Osteoblast (primary cell): ENCODE measurements at regions not wholly inside any gene's neighbourhood (a gene's known extent, or its start where the extent isn't known, plus 50 kb on each side); places are given as distances from the start of the nearest gene placed in this dataset.
"Not testable (repeated sequence)": the region's sequence is repeated elsewhere in the genome, so short reads cannot be mapped to it uniquely, and the experiment has no call there.

Source experiments
- DNase-seq: peaks from one replicate; pipeline ENCODE4 v3.0.0; 2011; ENCODE audit warnings: low spot score, mixed read lengths; ENCODE audit not compliant: insufficient read length; ENCODE audit errors: missing footprints
- H2AFZ ChIP-seq: 2 replicates; pipeline ENCODE4 v1.6.0; 2011; ENCODE audit warnings: mild to moderate bottlenecking, low read length
- H3K27ac ChIP-seq: 2 replicates; pipeline ENCODE4 v1.5.1; 2011; ENCODE audit warnings: mild to moderate bottlenecking, low read depth, low read length, moderate library complexity
- H3K27me3 ChIP-seq: 2 replicates; pipeline ENCODE4 v1.6.0; 2012; ENCODE audit warnings: mild to moderate bottlenecking, control low read depth, inconsistent platforms, low read length, moderate library complexity; ENCODE audit not compliant: insufficient read depth
- H3K36me3 ChIP-seq: 2 replicates; pipeline ENCODE4 v1.5.1; 2011; ENCODE audit warnings: mild to moderate bottlenecking, low read length, control low read depth, moderate library complexity; ENCODE audit not compliant: insufficient read depth
- H3K4me1 ChIP-seq: 2 replicates; pipeline ENCODE4 v1.5.1; 2011; ENCODE audit warnings: mild to moderate bottlenecking, low read length, control low read depth, moderate library complexity; ENCODE audit not compliant: insufficient read depth
- H3K4me2 ChIP-seq: 2 replicates; pipeline ENCODE4 v1.6.0; 2011; ENCODE audit warnings: mild to moderate bottlenecking, low read length; ENCODE audit not compliant: insufficient read depth
- H3K4me3 ChIP-seq: fragments of 200-600 bp; sonication (generic); 3 replicates; pipeline ENCODE4 v1.5.1; 2012; ENCODE audit warnings: mild to moderate bottlenecking, low read length, inconsistent platforms; ENCODE audit not compliant: insufficient read depth
- H3K79me2 ChIP-seq: 2 replicates; pipeline ENCODE4 v1.6.0; 2012; ENCODE audit warnings: mild to moderate bottlenecking, low read length, control low read depth, inconsistent platforms; ENCODE audit not compliant: insufficient read depth
- H3K9me3 ChIP-seq: 2 replicates; pipeline ENCODE4 v1.5.1; 2011; ENCODE audit warnings: low read depth, low read length, control low read depth
- H4K20me1 ChIP-seq: 2 replicates; pipeline ENCODE4 v1.6.0; 2012; ENCODE audit warnings: mild to moderate bottlenecking, low read length, control low read depth; ENCODE audit not compliant: insufficient read depth
- CTCF ChIP-seq: IDR thresholded peaks from 2 replicates; pipeline ENCODE4 v1.5.1; 2011; ENCODE audit warnings: mild to moderate bottlenecking, low read depth, low read length, moderate library complexity; ENCODE audit errors: extremely low read depth

- Histone ChIP-seq H3K27ac (no peak overlapping the region), H3K4me2 (no peak overlapping the region), H3K27me3 (no peaks in the 10 kb centered on the region), H2AFZ (no peak overlapping the region), H3K36me3 (no peaks in the 10 kb centered on the region), H4K20me1 (no peaks in the 10 kb centered on the region), H3K9me3 (no peaks in the 10 kb centered on the region), H3K79me2 (no peaks in the 10 kb centered on the region), H3K4me1 (no peaks in the 10 kb centered on the region), H3K4me3 (no peak overlapping the region)
- no peak for DNase-seq
- no peak for TF ChIP-seq CTCF
Measured at GRCh38 chr5:8557728-8558127, 688.8 kb downstream of the MTRR start.

- no peak overlapping the region for H3K27ac ChIP-seq
- H3K36me3 ChIP-seq, result no peaks in the 10 kb centered on the region
- no peak for DNase-seq
- no peaks in the 10 kb centered on the region for H3K9me3 ChIP-seq
- no peaks in the 10 kb centered on the region for H3K27me3 ChIP-seq
- no peaks in the 10 kb centered on the region for H3K4me1 ChIP-seq
- H3K79me2 ChIP-seq, result no peaks in the 10 kb centered on the region
- no peak for TF ChIP-seq CTCF
- no peak overlapping the region for H3K4me2 ChIP-seq
- no peak overlapping the region for H3K4me3 ChIP-seq
- H4K20me1 ChIP-seq, result no peaks in the 10 kb centered on the region
- H2AFZ ChIP-seq, result no peak overlapping the region
Measured at GRCh38 chr5:8560776-8561175, 691.8 kb downstream of the MTRR start.

GRCh38 chr5:8561224-8561840, 692.4 kb downstream of the MTRR start:
- no peak for TF ChIP-seq CTCF
- Histone ChIP-seq H2AFZ (no peak overlapping the region), H3K79me2 (no peaks in the 10 kb centered on the region), H3K4me1 (no peaks in the 10 kb centered on the region), H4K20me1 (no peaks in the 10 kb centered on the region), H3K4me2 (no peak overlapping the region), H3K4me3 (no peak overlapping the region), H3K36me3 (no peaks in the 10 kb centered on the region), H3K27me3 (no peaks in the 10 kb centered on the region), H3K9me3 (no peaks in the 10 kb centered on the region), H3K27ac (no peak overlapping the region)
- no peak for DNase-seq

GRCh38 chr5:8561854-8562253, 692.9 kb downstream of the MTRR start:
- H3K27me3 ChIP-seq, result no peaks in the 10 kb centered on the region
- H3K4me2 ChIP-seq, result no peak overlapping the region
- no peak for DNase-seq
- no peak overlapping the region for H2AFZ ChIP-seq
- no peaks in the 10 kb centered on the region for H4K20me1 ChIP-seq
- no peaks in the 10 kb centered on the region for H3K36me3 ChIP-seq
- H3K79me2 ChIP-seq, result no peaks in the 10 kb centered on the region
- TF ChIP-seq CTCF, result no peak
- H3K4me1 ChIP-seq, result no peaks in the 10 kb centered on the region
- no peaks in the 10 kb centered on the region for H3K9me3 ChIP-seq
- H3K4me3 ChIP-seq, result no peak overlapping the region
- no peak overlapping the region for H3K27ac ChIP-seq

GRCh38 chr5:8563540-8563939, 694.6 kb downstream of the MTRR start:
- H3K4me1 ChIP-seq, H4K20me1 ChIP-seq, H3K9me3 ChIP-seq, H3K27ac ChIP-seq, H3K36me3 ChIP-seq, H3K79me2 ChIP-seq, H3K4me2 ChIP-seq, H2AFZ ChIP-seq, H3K4me3 ChIP-seq, DNase-seq, H3K27me3 ChIP-seq: not testable (repeated sequence)
